Activated CD8-positive, alpha-beta T cell treated with anti-CD3 and anti-CD28 coated beads for 36 hours (primary cell): ENCODE measurements at regions not wholly inside any gene's neighbourhood (a gene's known extent, or its start where the extent isn't known, plus 50 kb on each side); places are given as distances from the start of the nearest gene placed in this dataset.

Source experiments
- ATAC-seq: fragments of 200-7000 bp; cut with Tn5 transposase; one replicate; pipeline ENCODE4 v1.10.0; 2021; ENCODE audit warnings: mild to moderate bottlenecking, moderate library complexity
- CTCF ChIA-PET: fragments of 350-600 bp; sonication (Branson Sonifier 250); formaldehyde crosslinking; loops from one replicate; lab custom pipeline; 2021; ENCODE audit warnings: antibody characterized with exemption; lab: Charles Lee
- POLR2A ChIA-PET: fragments of 350-600 bp; sonication (Branson Sonifier 250); formaldehyde crosslinking; loops from one replicate; lab custom pipeline; 2021; ENCODE audit warnings: antibody characterized with exemption; lab: Charles Lee
- DNase-seq: peaks from one replicate; pipeline ENCODE4 v3.0.0-alpha.2; 2020
- H3K27ac Mint-ChIP-seq: one replicate; pipeline ENCODE4 v1.8.0; 2021; ENCODE audit warnings: mild to moderate bottlenecking, mixed read lengths
- H3K27me3 Mint-ChIP-seq: one replicate; pipeline ENCODE4 v1.8.0; 2021; ENCODE audit warnings: mixed read lengths
- H3K36me3 Mint-ChIP-seq: one replicate; pipeline ENCODE4 v1.8.0; 2021; ENCODE audit warnings: low read depth, mixed read lengths
- H3K4me1 Mint-ChIP-seq: one replicate; pipeline ENCODE4 v1.8.0; 2021; ENCODE audit warnings: low read depth, mixed read lengths
- H3K4me3 Mint-ChIP-seq: one replicate; pipeline ENCODE4 v1.8.0; 2021; ENCODE audit warnings: mild to moderate bottlenecking, moderate library complexity, mixed read lengths
- H3K9me3 Mint-ChIP-seq: one replicate; pipeline ENCODE4 v1.8.0; 2021; ENCODE audit warnings: mixed read lengths
- CTCF ChIP-seq: fragments of 200-600 bp; IDR thresholded peaks from one replicate; pipeline ENCODE4 v1.8.0; 2022; ENCODE audit warnings: antibody characterized with exemption, mild to moderate bottlenecking
- intact Hi-C: fragments of 100-400 bp; cut with micrococcal nuclease; formaldehyde crosslinking; loops from one replicate; pipeline ENCODE4 v1.10.0; 2022

- no peak for ATAC-seq
- TF ChIP-seq CTCF = no peak
- Mint-ChIP-seq H3K4me1 (no peaks in the 10 kb centered on the region), H3K36me3 (no peaks in the 10 kb centered on the region), H3K27ac (no peak overlapping the region), H3K9me3 (no peaks in the 10 kb centered on the region), H3K27me3 (no peaks in the 10 kb centered on the region), H3K4me3 (no peak overlapping the region)
- intact Hi-C loops = no loop called here
- POLR2A ChIA-PET = no interaction called here
- no peak for DNase-seq
- CTCF ChIA-PET = no interaction called here
Observed at GRCh38 chr6:147784371-147784770, 275.9 kb downstream of the SAMD5 start.

- POLR2A ChIA-PET = no interaction called here
- DNase-seq (no peak), ATAC-seq (no peak)
- Mint-ChIP-seq H3K4me1 (no peaks in the 10 kb centered on the region), H3K36me3 (no peaks in the 10 kb centered on the region), H3K27ac (no peak overlapping the region), H3K9me3 (peaks cover 10% of the 10 kb centered on the region), H3K4me3 (no peak overlapping the region), H3K27me3 (no peaks in the 10 kb centered on the region)
- TF ChIP-seq CTCF = no peak
- CTCF ChIA-PET = no interaction called here
- intact Hi-C loops = no loop called here
Observed at GRCh38 chr6:147787417-147787816, 278.9 kb downstream of the SAMD5 start.

GRCh38 chr6:147789430-147789947 is 281.0 kb downstream of the SAMD5 start:
- no peaks in the 10 kb centered on the region for H3K36me3 Mint-ChIP-seq
- H3K9me3 Mint-ChIP-seq = peaks cover 10% of the 10 kb centered on the region
- no peaks in the 10 kb centered on the region for H3K27me3 Mint-ChIP-seq
- H3K4me3 Mint-ChIP-seq = no peak overlapping the region
- no peak for DNase-seq
- no peak overlapping the region for H3K27ac Mint-ChIP-seq
- intact Hi-C loops = no loop called here
- ChIA-PET POLR2A (no interaction called here), CTCF (no interaction called here)
- no peaks in the 10 kb centered on the region for H3K4me1 Mint-ChIP-seq
- ATAC-seq = no peak
- TF ChIP-seq CTCF = no peak

- TF ChIP-seq CTCF = no peak
- intact Hi-C loops = no loop called here
- DNase-seq (no peak), ATAC-seq (no peak)
- H3K4me1 Mint-ChIP-seq = no peaks in the 10 kb centered on the region
- peaks cover 12% of the 10 kb centered on the region for H3K9me3 Mint-ChIP-seq
- POLR2A ChIA-PET = no interaction called here
- no peaks in the 10 kb centered on the region for H3K27me3 Mint-ChIP-seq
- H3K4me3 Mint-ChIP-seq = no peak overlapping the region
- CTCF ChIA-PET = no interaction called here
- H3K27ac Mint-ChIP-seq = no peak overlapping the region
- no peaks in the 10 kb centered on the region for H3K36me3 Mint-ChIP-seq
Observed at GRCh38 chr6:147793871-147794643, 285.6 kb downstream of the SAMD5 start.

- Mint-ChIP-seq H3K27ac (no peak overlapping the region), H3K27me3 (no peaks in the 10 kb centered on the region), H3K4me1 (no peaks in the 10 kb centered on the region), H3K4me3 (no peak overlapping the region), H3K9me3 (peaks cover 9% of the 10 kb centered on the region), H3K36me3 (no peaks in the 10 kb centered on the region)
- no peak for TF ChIP-seq CTCF
- no peak for ATAC-seq
- intact Hi-C loops = no loop called here
- ChIA-PET POLR2A (no interaction called here), CTCF (no interaction called here)
- no peak for DNase-seq
Observed at GRCh38 chr6:147802459-147802858, 294.0 kb downstream of the SAMD5 start.
